GM10248 (cell line): ENCODE measurements at regions not wholly inside any gene's neighbourhood (a gene's known extent, or its start where the extent isn't known, plus 50 kb on each side); places are given as distances from the start of the nearest gene placed in this dataset.
"Not testable (repeated sequence)": the region's sequence is repeated elsewhere in the genome, so short reads cannot be mapped to it uniquely, and the experiment has no call there.

Experiments used
- CTCF ChIA-PET: fragments of 300-600 bp; sonication (Branson Sonifier 250); formaldehyde crosslinking; extraction: SDS; loops from one replicate; lab custom pipeline; 2021; ENCODE audit warnings: antibody characterized with exemption; lab: Yijun Ruan, JAX
- POLR2A ChIA-PET: fragments of 350-650 bp; sonication (Branson Sonifier 250); formaldehyde crosslinking; extraction: SDS; loops from one replicate; lab custom pipeline; 2020; ENCODE audit warnings: antibody characterized with exemption; lab: Yijun Ruan, JAX
- DNase-seq: peaks from one replicate; pipeline ENCODE4 v3.0.0; 2012; ENCODE audit errors: extremely low spot score
- TF ChIP-seq, protein P1 (sequence below): IDR thresholded peaks from 2 replicates; pipeline ENCODE4 v1.5.1; 2012; ENCODE audit warnings: mild to moderate bottlenecking, low read depth; ENCODE audit errors: extremely low read depth, missing control alignments, control extremely low read depth

DNA sequence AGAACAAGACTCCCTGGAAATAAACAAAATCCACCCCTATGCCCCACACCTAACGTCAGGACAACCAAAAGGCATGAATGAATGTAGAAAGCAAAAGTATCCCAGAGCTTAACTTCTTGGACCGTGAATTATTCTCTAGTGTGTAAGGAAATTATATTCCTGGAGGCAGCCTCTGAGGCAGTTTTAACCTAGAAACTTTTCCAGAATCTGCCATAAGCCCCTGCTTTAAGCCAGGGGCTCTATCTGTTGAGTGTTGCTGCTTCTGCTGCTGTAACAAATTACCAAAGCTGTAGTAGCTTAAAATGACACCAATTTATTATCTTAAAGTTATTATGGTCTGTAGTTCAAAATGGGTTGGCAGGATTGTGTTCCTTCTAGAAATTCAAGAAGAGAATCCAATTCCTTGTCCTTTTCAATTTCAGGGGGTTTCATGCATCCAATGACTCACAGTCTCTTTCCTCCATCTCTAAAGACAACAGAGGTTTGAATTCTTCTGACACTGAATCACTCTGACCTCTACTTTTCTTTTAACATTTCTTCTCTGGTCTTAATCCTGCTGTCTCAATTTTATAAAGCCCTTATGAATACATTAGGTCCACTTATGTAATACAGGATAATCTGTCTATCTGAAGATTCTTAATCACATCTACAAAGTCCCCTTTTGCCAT lies 242.7 kb downstream of the ATXN7L3B start:
- CTCF ChIA-PET: no interaction called here

DNA sequence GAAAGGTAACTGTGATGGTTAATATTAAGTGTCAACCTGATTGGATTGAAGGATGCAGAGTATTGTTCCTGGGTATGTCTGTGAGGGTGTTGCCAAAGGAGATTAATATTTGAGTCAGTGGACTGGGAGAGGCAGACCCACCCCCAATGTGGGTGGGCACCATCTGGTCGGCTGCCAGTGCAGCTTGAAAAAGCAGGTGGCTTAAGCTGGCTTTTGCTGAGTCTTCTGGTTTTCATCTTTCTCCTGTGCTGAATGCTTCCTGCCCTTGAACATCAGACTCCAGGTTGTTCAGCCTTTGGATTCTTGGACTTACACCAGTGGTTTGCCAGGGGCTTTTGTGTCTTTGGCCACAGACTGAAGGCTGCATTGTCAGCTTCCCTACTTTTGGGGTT lies 243.2 kb downstream of the ATXN7L3B start:
- POLR2A ChIA-PET: not testable (repeated sequence)
- CTCF ChIA-PET: interaction anchor here (1.0 kb wide), 1 partner anchor 17 kb away, joined by 3 read pairs; no protein-coding TSS in a partner anchor

More for the DNA sequence above, 242.7 kb downstream of the ATXN7L3B start:
- no peak for DNase-seq
- POLR2A ChIA-PET: no interaction called here
- TF ChIP-seq, protein P1, sequence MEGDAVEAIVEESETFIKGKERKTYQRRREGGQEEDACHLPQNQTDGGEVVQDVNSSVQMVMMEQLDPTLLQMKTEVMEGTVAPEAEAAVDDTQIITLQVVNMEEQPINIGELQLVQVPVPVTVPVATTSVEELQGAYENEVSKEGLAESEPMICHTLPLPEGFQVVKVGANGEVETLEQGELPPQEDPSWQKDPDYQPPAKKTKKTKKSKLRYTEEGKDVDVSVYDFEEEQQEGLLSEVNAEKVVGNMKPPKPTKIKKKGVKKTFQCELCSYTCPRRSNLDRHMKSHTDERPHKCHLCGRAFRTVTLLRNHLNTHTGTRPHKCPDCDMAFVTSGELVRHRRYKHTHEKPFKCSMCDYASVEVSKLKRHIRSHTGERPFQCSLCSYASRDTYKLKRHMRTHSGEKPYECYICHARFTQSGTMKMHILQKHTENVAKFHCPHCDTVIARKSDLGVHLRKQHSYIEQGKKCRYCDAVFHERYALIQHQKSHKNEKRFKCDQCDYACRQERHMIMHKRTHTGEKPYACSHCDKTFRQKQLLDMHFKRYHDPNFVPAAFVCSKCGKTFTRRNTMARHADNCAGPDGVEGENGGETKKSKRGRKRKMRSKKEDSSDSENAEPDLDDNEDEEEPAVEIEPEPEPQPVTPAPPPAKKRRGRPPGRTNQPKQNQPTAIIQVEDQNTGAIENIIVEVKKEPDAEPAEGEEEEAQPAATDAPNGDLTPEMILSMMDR: no peak

DNA sequence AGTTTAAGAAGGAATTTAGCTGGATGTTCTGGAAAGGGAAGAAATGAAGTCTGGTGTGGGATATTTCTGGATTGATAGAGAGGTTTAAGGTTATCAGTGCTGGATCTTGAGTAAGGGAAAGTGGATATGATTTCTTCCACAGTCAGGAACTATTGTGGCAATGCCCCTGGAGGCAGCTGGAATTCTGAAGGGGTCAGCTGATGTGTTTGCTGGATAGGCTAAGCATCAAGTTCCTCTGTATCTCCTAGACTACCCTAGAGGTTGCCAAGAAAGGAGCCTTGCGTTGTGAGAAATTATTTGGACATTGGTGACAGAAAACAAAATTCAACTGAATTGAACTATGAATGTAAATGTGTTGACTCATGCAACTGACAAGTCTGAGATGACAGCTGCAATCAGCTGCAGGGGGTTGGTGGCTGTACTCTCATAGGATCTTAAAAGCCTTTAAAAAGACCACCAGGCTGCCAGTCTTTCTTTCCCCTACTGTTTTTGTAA lies 244.4 kb downstream of the ATXN7L3B start:
- POLR2A ChIA-PET: no interaction called here
- CTCF ChIA-PET: interaction anchor here (1.0 kb wide), 1 partner anchor 16 kb away, joined by 3 read pairs; no protein-coding TSS in a partner anchor
- TF ChIP-seq, protein P1: no peak
- DNase-seq: no peak

More for the DNA sequence above, 243.2 kb downstream of the ATXN7L3B start:
- not testable (repeated sequence) for DNase-seq

DNA sequence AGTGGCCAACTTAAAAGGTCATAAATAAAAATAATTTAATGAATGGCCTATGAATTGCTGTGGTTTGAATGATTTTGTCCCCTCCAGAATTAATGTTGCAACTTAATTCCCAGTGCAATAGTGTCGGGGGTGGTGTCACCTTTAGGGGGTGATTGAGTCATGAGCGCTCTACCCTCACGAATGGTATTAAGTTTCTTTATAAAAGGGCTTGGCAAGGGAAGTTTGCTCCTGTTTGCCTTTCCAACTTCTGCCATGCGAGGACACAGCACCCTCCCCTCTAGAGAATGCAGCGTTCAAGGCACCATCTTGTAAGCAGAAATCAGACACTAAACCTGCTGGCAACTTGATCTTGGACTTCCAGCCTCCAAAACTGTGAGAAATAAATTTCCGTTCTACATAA lies 253.3 kb downstream of the ATXN7L3B start:
- POLR2A ChIA-PET: no interaction called here
- no peak for DNase-seq
- CTCF ChIA-PET: no interaction called here
- TF ChIP-seq, protein P1: no peak

DNA sequence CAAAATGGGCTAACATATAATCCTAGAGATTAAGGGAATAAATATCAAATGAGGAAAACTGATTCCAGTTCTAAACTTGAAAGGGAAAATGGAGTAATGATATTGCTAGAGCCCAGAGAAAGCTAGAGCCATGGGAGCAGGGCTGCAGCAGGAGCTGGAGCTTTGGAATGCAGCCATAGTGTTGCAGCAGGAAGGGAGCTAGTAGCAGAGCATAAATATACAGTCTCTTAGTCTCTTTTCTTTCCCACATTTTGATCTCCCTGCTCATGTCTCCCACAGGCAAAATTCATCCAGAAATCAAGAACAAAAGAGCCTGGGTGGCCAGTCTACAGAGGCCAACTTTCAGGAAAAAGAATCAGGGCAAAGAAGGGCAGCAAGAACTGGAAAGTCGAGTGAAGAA lies 253.7 kb downstream of the ATXN7L3B start:
- CTCF ChIA-PET: no interaction called here
- DNase-seq: no peak
- TF ChIP-seq, protein P1: no peak
- POLR2A ChIA-PET: no interaction called here

DNA sequence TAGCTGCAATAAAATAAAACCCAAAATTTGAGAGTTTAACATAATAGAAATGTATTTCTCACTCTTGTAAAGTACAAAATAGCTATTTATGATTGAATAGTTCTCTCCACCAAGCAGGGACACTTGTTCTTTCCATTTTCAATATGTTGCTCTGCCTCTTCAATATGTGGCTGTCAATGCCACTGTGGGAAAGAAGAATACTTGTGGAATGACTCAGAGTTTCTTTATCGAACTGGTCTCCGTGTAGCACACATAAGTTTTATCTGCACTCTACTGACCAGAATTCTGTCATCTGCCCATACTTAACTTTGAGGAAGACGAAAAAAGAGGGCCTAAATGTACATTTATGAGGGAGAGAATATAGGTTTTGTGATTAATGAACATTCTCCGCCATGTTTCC lies 256.9 kb downstream of the ATXN7L3B start:
- ChIA-PET CTCF (interaction anchor here (2.7 kb wide), 1 partner anchor 9 kb away, joined by 12 read pairs; no protein-coding TSS in a partner anchor), POLR2A (no interaction called here)

DNA sequence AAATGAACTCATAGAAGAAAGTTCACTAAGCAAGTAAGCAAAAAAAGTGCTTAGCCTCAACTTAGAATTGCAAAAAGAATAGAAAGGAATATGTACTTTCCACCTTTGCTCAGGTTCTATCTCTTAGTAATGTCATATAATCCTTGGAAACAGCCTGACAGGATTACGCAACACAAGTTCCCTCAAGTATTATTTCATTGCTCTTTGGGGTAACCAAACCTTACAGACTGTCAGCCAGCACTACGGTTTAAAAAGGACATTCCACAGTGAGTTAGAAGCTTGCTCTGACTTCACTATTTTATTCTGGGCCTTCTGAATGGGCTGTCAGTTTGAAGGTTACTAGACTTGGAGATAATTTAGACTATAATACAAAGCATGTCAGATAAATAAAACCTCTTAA lies 264.0 kb downstream of the ATXN7L3B start:
- TF ChIP-seq, protein P1: no peak

More for the DNA sequence above, 256.9 kb downstream of the ATXN7L3B start:
- DNase-seq: no peak
- TF ChIP-seq, protein P1: no peak

More for the DNA sequence above, 264.0 kb downstream of the ATXN7L3B start:
- DNase-seq: no peak
- POLR2A ChIA-PET: no interaction called here
- CTCF ChIA-PET: no interaction called here
